Right ventricle myocardium superior (tissue), 1 donor: ENCODE measurements at regions not wholly inside any gene's neighbourhood (a gene's known extent, or its start where the extent isn't known, plus 50 kb on each side); places are given as distances from the start of the nearest gene placed in this dataset.

Experiments used
- ATAC-seq: fragments of 200-7000 bp; cut with Tn5 transposase; one replicate; pipeline ENCODE4 v1.9.1; 2020; ENCODE audit warnings: mild to moderate bottlenecking; ENCODE audit not compliant: poor library complexity
- DNase-seq: peaks from one replicate; pipeline ENCODE4 v3.0.0-alpha.2; 2020
- intact Hi-C: fragments of 100-400 bp; cut with DNase I; formaldehyde crosslinking; loops from one replicate; pipeline ENCODE4 v1.11.2; 2022
- donor health status: DM: no; HTN: yes; CAD: no; lungs with severe emphysema.

GRCh38 chr5:35482167-35482755 is 135.4 kb upstream of the SPEF2 start:
- no peak for ATAC-seq
- intact Hi-C loops, result no loop called here
- DNase-seq, result no peak

- ATAC-seq, result peak; percentile 59
- intact Hi-C loops, result no loop called here
- no peak for DNase-seq
These were observed 138.6 kb upstream of the SPEF2 start for GRCh38 chr5:35478856-35479682.

GRCh38 chr5:35477911-35478310 is 139.8 kb upstream of the SPEF2 start:
- intact Hi-C loops, result no loop called here
- ATAC-seq (no peak), DNase-seq (no peak)

DNA sequence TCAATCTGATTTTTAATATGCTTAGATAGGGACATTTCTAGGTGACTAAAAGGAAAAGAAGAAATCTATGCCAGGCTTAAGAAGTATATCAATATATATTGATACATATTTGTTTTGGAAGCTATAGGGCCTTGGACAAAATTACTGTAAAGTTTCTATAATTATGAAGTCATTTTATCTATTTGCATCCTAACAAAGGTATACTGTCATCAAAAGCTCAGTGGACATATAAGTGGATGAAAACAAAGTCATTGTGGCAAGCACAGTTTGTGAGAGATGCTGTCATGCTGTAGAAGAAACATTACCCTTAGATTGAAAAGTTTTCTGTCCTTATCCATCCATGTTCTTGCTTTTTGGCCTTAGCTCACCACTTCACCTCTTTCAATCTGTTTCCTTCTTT is 140.3 kb upstream of the SPEF2 start:
- intact Hi-C loops, result no loop called here
- DNase-seq (no peak), ATAC-seq (no peak)

GRCh38 chr5:35476797-35477196 is 140.9 kb upstream of the SPEF2 start:
- no peak for DNase-seq
- intact Hi-C loops, result no loop called here
- ATAC-seq, result no peak

DNA sequence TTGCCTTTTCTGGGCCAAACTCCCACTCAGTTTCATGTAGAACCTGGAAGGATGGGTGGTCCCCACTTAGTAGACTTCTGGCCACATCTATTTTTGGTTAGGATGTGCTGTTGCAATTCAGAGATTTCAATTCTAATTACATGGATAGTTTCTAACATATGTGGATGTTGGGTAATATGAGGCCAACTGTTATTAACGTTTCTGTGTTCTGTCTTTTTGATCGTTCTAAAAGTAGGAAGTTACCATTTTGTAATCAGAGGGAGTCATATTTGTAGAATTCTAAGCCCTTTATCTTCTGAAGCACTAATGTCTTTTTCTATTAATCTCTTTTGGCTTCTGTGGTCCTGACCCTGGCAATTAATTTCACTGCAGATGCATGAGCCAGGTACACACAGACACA is 141.6 kb upstream of the SPEF2 start:
- intact Hi-C loops, result no loop called here
- no peak for DNase-seq
- ATAC-seq, result no peak

DNA sequence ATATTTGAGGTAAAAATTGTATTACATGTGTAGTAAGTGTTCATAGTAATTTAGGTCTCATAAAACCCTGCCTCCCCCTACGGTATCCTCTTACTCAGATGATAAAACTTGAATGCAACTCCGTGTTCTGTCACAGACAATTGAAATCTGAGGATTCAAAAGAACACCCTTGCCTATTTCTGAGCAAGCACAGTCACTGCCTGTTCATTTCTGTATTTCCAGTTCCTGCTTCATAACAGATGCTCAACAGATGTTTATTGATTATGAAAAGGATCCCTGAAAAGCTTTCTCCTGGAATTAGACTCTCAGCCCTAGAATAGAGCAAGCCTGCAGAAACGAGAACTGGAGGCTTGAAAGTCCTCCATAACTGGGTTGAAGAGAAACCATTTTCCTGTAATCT is 144.1 kb upstream of the SPEF2 start:
- intact Hi-C loops, result no loop called here

DNA sequence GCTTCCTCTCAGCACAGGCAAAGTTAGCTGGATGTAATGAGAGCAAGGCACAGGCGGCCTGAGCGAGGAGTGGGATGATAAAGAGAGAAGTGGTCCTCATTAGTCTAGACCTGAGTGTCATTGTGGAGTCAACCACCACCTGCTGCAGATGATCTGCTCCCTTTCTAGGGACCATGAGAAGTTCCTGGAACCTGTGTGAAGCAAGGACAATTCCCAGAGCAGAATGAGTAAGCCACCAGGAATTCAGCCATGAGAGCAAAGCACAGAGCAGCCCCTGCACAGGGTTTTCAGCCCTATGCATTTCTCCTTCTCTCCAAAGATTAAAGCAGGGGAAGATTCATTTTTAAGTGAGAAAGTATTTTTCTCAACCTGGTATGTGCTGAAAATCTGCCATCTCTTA is 146.8 kb upstream of the SPEF2 start:
- intact Hi-C loops, result no loop called here
- no peak for DNase-seq
- no peak for ATAC-seq

More for the DNA sequence above, 144.1 kb upstream of the SPEF2 start:
- ATAC-seq (no peak), DNase-seq (no peak)

DNA sequence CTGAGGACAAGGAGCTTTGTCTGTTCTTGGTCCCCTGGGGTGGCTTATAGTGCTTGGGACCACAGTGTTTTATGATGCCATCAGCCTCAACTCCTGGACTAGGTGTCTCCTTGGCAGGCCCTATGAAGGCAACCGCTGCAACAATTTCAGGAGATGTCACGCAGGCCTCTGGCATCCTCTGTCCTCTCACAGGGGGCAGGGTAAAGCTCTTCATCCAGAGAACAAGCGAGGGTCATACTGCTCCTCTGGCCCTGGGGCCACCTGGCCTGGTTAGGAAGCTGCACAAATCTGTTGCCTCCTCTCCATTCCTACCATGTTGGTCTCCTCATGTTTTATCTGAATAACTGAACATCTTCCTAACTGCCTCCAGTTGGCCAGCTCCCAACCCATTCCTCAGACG is 148.9 kb upstream of the SPEF2 start:
- intact Hi-C loops, result no loop called here
- ATAC-seq, result no peak
- no peak for DNase-seq

- intact Hi-C loops, result no loop called here
- DNase-seq, result no peak
- ATAC-seq, result no peak
These were observed 150.9 kb upstream of the SPEF2 start for GRCh38 chr5:35466746-35467145.

- no peak for DNase-seq
- ATAC-seq, result peak; percentile 29
- intact Hi-C loops, result no loop called here
These were observed 152.9 kb upstream of the SPEF2 start for GRCh38 chr5:35464757-35465156.

DNA sequence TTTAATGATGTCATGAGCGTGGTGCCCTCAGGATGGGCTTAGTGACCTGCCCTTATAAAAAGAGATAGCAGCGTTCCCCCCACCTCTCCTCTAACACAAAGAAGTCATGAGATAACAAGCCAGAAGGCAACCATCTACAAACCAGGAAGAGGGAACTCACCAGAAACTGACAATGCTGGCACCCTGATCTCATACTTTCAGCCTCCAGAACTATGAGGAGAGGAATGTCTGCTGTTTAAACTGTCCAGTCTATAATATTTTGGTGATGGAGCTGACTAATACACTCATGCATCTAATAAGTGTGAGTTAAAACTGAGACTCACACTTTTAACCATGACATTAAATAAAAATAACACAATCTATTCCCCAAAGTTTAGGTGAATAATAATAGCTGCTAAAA is 156.1 kb upstream of the SPEF2 start:
- ATAC-seq, result no peak
- DNase-seq, result no peak
- intact Hi-C loops, result no loop called here

DNA sequence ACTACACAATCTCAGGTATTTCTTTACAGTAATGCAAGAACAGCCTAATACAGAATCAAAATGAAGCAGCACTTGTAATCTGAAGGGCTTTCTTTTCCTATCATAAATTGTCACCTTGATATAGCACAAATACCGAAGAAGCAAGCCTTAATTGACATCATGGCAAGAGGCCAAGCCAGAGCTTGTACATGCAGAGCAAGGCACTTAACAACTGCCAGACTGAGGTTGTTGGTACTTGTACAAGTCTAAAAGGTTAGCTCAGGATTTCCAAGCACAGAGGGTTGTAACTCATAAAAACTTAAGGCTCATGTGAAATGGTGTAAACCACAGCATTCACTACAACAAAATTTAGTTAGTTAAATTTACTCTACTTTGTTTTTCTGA is 158.8 kb upstream of the SPEF2 start:
- ATAC-seq, result peak; percentile 73
- no peak for DNase-seq
- intact Hi-C loops, result no loop called here

GRCh38 chr5:35457912-35458823 is 159.5 kb upstream of the SPEF2 start:
- DNase-seq (no peak), ATAC-seq (peak; percentile 25)
- intact Hi-C loops, result no loop called here

DNA sequence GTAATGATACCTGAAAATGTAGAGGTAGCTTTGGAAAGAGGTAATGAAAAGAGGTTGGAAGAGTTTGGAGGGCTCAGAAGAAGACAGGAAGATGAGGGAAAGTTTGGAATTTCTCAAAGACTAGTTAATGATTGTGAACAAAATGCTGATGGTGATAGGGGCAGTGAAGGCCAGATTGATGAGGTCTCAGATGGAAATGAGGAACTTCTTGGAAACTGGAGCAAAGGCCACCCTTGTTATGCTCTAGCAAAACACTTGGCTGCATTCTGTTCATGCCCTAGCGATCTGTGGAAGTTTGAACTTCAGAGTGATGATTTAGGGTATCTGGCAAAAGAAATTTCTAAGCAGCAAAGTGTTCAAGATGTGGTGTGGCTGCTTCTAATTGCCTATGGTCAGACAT is 161.2 kb upstream of the SPEF2 start:
- DNase-seq, result no peak
- intact Hi-C loops, result no loop called here
- ATAC-seq, result no peak

GRCh38 chr5:35454011-35454525 is 163.6 kb upstream of the SPEF2 start:
- intact Hi-C loops, result no loop called here
- no peak for DNase-seq
- ATAC-seq, result no peak

DNA sequence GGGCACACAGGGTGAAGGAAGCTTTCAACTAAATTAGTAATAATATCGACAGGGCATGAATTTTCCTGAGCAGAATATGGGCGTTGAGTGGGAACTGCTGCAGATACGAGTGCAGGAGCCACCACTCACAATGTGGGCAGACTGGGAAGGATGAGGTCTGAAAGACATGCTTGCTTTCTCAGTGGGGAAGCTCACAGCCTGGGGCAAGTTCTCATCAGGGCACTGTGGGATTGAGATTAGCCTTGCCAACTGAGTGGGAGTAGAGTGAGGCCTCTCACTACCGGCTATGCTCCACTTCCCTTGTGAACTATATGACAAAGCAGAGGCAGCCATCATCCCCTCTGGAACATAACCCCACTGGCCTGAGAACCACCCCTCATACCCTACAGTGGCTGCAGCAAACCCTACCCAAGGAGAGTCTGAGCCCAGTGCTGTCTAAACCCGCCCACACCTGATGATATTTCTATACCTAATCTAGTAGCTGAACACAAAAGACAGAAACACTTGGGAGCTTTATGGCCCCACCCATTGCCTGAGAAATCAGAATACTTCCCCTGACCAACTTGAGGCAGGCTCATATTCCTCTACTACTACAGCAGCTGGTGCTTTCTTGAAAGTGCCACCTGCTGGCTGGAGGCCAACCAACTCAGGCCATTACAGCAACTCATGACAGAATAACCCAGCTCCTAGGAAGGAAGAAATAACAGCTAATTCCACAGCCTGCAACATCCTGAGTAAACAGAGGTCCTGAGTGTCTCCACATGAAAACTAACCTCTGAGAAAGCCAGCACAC is 173.7 kb upstream of the SPEF2 start:
- intact Hi-C loops, result no loop called here
- no peak for ATAC-seq
- no peak for DNase-seq

- DNase-seq (no peak), ATAC-seq (no peak)
- intact Hi-C loops, result no loop called here
These were observed 174.6 kb upstream of the SPEF2 start for GRCh38 chr5:35442885-35443639.
